Fibroblast of skin of right biceps (primary cell): ENCODE measurements at regions not wholly inside any gene's neighbourhood (a gene's known extent, or its start where the extent isn't known, plus 50 kb on each side); places are given as distances from the start of the nearest gene placed in this dataset.

ENCODE experiments used
- DNase-seq: peaks from one replicate; pipeline ENCODE4 v3.0.0-alpha.2; 2013

DNA sequence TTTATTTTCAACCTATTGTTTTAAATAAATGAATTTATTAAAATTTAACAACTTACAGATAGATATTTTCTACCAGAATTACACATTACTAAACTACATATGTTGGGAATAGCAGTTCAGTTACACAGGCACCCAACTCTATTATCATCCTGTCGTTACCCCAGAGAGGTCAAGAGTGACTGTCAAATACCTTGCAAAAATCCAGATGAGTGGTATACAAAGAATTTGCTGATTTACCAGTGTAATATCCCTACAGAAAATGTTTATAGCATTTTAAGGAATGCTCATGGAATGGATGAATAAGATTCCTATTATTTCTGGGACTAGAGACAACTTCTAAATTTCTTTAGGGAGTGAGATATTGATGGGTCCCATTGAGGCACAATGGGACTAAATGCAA lies 300.7 kb upstream of the RGS18 start:
- DNase-seq: peak; percentile 31

- DNase-seq: no peak
Observed at GRCh38 chr1:191865479-191865878, 292.8 kb upstream of the RGS18 start.

DNA sequence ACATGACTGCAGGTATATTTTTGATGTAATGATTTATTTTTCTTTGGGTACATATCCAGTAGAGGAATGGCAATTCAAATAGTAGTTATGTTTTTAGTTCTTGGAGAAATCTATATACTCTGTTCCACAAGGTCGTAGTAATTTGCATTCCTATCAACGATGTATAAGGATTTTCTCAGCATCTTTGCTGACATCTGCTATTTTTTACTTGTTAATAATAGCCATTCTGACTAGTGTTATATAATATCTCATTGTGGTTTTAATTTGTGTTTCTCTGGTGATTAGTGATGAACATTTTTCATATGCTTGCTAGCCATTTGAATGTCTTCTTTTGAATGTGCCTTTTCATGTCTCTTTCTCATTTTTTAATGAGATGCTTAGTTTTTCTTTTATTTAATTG lies 292.1 kb upstream of the RGS18 start:
- DNase-seq: no peak

DNA sequence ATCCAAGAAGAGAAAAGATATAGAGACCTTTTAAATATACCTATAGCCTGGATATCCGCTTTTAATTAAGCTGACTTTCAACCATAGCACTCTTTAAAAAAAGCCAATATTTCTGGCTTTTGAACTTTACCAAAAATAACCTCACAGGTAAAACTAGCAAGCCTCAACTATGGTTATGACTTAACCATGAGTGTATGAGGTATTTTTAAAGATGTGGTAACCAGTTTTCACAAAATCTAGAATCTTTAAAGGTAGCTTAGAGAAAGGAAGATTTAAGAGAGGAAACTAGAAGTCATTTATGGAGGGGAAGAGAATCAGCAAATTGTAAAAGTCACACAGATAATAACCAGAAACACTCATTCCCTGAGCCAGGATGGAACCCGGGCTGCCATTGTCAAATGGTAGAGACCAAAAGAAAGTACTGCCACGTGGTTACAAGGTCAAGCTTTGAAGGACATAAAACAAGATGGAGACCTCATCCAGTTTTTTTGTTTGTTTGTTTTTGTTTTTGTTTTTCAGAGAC lies 288.4 kb upstream of the RGS18 start:
- no peak for DNase-seq

GRCh38 chr1:191870490-191870889 lies 287.8 kb upstream of the RGS18 start:
- DNase-seq: no peak

DNA sequence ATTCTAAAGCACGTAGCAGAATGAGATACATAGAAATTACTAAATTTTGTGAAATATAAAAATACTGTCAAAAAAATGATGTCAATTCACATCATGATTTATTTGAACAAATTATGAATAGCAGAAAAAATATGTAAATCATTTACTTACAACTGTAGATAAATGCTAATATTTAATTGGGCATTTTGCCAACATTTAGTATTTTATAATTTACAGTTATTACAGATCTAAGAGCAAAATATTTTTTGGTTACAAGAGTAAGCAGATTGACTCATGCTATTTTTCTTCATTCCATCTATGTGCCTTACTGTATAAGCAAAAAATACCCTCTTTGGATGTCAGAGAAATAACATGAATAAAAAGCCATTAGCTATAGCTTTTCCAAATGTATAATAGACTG lies 282.3 kb upstream of the RGS18 start:
- no peak for DNase-seq

DNA sequence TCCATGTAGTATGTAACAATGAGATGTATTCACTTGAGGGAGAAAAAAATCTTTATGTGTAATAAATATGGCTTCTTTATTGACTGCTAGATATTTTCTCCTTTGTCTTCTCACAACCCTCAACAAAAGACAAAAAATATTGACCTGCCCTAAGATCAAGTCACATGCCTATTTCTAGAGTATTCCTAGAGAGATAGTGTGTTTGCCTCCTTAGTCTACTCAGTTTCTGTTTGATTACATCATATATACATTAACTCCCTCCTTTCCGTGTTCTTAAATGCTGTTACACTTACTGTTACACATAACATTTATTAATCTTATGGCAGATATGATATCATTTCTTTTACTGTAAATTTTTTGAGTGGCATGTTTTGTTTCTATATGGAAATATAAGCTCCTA lies 281.6 kb upstream of the RGS18 start:
- DNase-seq: no peak

GRCh38 chr1:191882870-191883269 lies 275.4 kb upstream of the RGS18 start:
- DNase-seq: no peak

DNA sequence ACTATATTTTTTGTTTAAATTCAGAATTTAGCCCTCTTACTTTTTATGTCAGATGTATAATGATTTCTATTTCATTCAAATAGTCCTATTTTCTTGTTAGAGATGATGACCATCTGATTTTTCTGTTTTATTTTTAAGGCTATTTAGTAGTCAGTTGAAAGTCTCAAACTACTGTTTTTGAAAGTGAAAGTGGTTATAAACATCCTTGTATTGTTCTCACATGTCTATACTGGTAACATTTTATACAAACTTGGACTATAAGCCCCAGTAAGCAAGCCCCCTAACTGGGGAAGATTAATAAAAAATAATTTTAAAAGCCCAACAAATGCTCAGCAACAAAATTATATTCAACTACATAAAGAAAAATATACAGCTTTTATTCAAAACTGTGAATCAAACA lies 271.3 kb upstream of the RGS18 start:
- no peak for DNase-seq

DNA sequence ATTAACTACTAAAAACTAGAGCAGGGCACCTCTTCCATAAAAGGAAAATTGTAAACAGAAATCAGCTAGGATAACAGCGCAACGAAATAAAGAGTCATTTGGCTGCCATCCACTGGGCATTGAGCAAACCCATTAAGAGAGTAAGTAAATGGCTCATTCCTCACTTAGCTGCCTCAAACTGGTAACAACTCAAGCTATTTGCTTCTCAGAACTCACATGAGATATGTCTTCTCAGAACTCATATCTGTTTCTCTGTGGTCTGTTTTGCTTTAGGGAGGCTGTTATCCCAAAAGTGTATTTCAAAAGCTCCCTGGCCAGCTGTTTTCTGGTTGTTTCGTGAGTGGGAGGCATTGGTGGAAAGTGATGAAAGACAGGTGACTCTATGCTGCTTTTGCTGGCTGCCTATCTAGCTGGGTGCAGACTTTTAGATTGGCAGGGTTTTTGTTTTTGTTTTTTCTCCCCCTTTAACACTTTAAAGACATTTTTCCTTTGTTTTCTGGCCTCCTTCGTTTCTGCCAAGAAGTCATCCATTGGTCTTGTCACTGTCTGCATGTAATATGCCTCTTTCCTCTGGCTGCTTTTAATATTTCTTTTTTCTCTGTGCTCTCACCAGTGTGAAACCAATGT lies 269.2 kb upstream of the RGS18 start:
- peak; percentile 1 for DNase-seq

- DNase-seq: no peak
Observed at GRCh38 chr1:191889623-191890003, 268.6 kb upstream of the RGS18 start.

DNA sequence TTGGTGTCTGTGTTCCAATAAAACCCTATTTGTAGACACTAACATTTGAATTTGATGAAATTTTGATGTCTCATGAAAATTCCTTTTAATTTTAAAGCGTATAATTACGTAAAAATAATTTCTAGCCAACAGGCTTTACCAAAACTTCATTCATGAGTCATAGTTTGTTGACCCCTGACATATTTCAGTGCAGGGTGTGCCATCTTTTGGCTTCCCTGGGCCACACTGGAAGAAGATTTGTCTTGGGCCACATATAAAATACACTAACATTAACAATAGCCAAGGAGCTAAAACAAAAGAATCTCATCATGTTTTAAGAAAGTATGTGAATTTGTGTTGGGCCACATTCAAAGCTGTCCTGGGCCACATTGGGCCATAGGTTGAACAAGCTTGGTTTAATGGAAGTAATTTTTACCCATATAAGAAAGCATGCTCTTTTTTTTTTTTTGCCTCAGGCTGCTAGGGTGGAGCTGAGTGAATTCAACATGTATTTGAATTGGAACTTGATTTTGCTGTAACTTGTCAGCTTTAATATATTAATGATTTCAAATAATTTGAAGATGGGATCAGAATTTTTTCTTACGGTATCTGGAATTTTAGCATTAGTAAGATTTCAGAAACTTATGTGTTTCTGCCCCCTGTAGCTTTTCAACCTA lies 267.7 kb upstream of the RGS18 start:
- no peak for DNase-seq

DNA sequence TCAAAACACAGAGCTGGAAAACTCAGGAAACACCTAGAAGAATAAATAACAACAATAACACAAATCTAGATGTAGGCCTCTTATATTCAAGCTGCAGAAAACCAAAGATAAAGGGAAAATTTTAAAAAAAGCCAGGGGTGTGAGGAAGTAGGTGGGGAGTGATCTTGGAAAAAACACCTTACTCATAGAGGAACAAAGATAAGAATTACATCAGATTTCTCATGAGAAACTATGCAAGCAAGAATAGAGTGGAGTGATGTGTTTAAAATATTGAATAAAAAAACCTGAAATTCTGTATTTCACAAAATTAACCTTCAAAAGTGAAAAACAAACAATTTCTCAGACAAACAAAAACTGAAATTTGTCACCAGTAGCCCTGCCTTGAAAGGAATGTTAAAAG lies 265.5 kb upstream of the RGS18 start:
- DNase-seq: no peak

DNA sequence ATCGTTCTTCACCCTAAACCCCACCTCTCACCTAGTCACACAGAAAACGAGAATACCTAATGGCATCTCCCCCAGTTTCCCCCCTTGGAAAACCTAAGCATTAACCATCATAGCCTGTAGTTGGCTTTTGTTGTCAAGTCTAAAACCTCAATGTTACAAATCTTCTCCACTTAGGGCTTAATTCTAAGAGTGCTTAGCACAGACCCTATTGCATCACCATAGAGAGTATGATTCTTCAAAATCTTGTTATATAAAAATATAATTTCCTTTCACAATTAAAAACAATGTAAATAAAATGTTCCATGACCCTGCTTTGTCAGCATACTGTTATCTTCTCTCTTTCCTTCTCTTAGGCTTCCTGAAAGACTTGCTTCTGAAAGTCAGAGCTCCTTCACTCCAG lies 263.2 kb upstream of the RGS18 start:
- DNase-seq: no peak

DNA sequence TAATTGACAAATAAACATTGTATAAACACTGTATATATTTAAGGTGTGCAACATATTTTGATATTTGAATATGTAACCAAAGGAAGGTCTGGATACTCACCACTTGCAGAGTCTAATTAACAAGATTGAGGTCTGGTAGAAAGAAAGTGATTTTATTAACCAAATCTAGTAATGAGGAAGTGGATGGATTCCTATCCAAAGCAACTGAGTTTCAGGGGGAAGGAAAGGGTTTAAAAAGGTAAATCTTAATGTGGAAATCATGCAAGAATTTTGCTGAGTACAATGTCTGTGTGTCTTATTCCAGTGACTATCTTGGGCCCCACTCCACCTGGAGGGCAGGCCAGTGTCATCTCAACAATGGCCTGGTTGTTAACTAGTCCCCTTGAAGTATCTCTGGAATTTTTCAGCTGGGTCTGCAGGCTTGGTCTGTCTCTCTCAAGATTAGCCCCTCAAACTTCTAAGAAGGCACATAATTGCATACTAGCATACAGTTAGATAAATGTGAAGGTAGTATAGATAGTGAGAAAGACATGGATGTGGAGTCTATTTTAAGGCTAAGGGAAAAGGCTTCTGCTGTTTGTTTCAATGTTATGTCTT lies 262.7 kb upstream of the RGS18 start:
- DNase-seq: no peak

DNA sequence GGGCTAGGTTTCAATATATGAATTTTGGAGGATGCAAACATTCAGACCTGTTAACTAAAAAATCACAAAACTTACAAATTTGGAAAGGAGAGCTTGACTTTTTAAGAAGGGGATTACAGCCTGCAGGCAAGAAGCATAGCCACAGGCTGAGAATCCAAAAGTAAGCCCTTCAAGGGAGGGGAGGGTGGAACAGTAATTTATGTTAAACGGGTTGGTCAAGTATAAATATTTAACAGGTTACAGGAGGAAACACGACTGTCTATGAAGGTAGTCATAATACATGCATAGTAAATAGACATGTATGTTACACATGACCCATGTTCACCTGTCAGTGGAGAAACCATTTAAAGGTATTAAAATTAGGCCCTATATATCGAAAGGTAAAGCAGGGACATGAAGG lies 261.1 kb upstream of the RGS18 start:
- no peak for DNase-seq

GRCh38 chr1:191901651-191902050 lies 256.6 kb upstream of the RGS18 start:
- no peak for DNase-seq

- no peak for DNase-seq
Observed at GRCh38 chr1:191904991-191905390, 253.3 kb upstream of the RGS18 start.

DNA sequence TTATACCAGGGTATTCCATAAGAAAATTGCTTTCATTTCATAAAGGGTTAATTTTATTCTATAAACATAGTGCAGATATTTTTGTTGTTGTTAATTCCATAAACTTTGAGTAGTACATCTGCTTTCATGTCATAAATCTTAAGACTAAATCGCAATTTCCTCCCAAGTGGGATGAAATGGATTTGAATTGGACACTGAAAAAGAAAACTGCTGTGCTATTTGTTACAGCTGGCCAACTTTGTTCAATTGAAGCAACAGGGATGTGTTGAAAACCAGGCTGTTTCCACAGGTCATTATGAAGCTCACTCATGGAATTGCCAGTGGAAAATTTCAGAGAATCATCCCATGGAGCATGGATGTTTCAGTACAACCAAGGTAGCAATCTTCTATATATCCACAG lies 252.5 kb upstream of the RGS18 start:
- DNase-seq: no peak

GRCh38 chr1:191907121-191907520 lies 251.1 kb upstream of the RGS18 start:
- no peak for DNase-seq

DNA sequence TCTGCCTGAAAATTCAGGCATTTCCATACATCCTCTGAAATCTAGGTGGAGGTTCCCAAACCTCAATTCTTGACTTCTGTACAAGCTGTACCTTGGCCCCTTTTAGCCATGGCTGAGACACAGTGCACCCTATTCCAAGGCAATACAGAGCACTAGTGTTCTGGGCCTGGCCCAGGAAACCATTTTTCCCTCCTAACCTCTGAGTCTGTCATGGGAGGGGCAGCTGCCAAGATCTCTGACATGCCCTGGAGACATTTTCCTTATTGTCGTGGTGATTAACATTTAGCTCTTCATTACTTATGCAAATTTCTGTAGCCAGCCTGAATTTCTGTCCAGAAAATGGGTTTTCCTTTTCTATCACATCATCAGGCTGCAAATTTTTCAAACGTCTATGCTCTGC lies 248.0 kb upstream of the RGS18 start:
- DNase-seq: no peak

DNA sequence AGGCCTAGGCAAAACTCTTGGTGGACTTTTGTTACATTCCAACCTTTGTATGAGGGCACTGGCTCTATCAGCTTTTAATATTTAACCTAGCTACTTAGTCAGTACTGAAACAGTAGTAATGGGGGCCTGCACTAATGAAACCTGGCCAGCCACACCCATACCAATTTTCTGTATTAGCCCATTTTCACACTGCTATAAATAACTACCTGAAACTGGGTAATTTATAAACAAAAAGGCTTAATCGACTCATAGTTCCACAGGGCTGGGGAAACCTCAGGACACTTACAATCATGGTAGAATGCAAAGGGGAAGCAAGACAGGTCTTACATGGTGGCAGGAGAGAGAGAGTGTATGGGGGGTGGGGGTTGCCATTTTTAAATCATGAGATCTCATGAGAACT lies 245.7 kb upstream of the RGS18 start:
- no peak for DNase-seq

- no peak for DNase-seq
Observed at GRCh38 chr1:191913260-191913977, 244.8 kb upstream of the RGS18 start.

DNA sequence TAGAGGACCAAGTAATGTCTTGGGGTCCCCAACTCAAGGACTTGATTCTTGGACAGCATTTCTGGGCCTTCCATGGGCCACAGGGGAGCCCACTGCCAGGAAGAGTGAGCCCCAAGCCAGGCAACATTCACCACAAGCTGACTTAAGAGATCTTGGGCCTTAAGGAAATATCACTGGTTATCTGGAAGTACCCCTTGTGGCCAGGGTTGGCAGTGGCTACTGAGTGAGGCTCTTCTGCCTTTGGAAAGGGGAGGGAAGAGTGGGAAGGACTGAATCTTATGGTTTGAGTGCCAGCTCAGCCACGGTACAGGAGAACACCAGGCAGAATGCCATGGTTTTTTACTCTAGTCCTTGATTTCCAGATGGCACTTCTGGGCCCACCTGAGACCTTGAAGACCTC lies 228.9 kb upstream of the RGS18 start:
- DNase-seq: no peak
